PC-9 (cell line): ENCODE measurements at regions not wholly inside any gene's neighbourhood (a gene's known extent, or its start where the extent isn't known, plus 50 kb on each side); places are given as distances from the start of the nearest gene placed in this dataset.

Source experiments
- EZH2 ChIP-seq: fragments of 200-600 bp; sonication (generic); IDR thresholded peaks from 2 replicates; pipeline ENCODE4 v1.8.0; 2017; ENCODE audit warnings: antibody characterized with exemption, low read depth
- TF ChIP-seq, protein P1 (sequence below): fragments of 200-600 bp; sonication (generic); conservative IDR thresholded peaks from 2 replicates; pipeline ENCODE4 v1.6.1; 2017; ENCODE audit warnings: mixed run types, antibody characterized with exemption, mild to moderate bottlenecking, moderate library complexity

DNA sequence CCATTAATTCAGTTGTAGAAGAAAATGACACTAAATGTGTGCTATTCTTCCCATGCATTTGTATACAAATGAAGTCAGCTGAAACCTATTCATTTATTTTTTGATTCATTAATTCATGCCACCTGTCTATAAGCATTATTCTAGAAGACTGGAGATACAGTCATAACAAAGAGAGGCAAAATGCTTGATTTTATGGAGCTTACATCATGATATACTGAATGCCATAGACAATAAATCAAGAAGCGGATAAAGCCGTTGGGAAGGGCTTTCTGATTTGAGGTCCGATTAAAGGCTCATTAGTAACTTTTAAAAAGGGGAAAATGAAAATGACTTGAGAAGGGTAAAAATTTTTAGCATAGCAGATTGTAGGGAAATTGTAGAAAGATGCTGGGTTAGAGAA is 494.9 kb downstream of the RERGL start:
- no peak for TF ChIP-seq EZH2
- TF ChIP-seq, protein P1, sequence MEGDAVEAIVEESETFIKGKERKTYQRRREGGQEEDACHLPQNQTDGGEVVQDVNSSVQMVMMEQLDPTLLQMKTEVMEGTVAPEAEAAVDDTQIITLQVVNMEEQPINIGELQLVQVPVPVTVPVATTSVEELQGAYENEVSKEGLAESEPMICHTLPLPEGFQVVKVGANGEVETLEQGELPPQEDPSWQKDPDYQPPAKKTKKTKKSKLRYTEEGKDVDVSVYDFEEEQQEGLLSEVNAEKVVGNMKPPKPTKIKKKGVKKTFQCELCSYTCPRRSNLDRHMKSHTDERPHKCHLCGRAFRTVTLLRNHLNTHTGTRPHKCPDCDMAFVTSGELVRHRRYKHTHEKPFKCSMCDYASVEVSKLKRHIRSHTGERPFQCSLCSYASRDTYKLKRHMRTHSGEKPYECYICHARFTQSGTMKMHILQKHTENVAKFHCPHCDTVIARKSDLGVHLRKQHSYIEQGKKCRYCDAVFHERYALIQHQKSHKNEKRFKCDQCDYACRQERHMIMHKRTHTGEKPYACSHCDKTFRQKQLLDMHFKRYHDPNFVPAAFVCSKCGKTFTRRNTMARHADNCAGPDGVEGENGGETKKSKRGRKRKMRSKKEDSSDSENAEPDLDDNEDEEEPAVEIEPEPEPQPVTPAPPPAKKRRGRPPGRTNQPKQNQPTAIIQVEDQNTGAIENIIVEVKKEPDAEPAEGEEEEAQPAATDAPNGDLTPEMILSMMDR: no peak
